Kidney (tissue), 13 donors: ENCODE measurements at regions not wholly inside any gene's neighbourhood (a gene's known extent, or its start where the extent isn't known, plus 50 kb on each side); places are given as distances from the start of the nearest gene placed in this dataset.

Experiments
- DNase-seq, 5 donors: peaks; one replicate each; pipeline ENCODE4 v3.0.0-alpha.2; 2013 to 2020
- FAIRE-seq: peaks from 2 replicates; lab custom pipeline; 2012; peaks lifted over from hg19 to GRCh38; lab: Jason Lieb, UNC
- H3K27ac ChIP-seq, 2 donors: one replicate each; pipeline ENCODE4 v1.7.0; 2013; ENCODE audit warnings: low read depth in 2 of 2, low read length in 2 of 2, inconsistent platforms in 1 of 2
- H3K27me3 ChIP-seq: one replicate; pipeline ENCODE4 v1.7.1; 2013; ENCODE audit warnings: low read length, inconsistent platforms; ENCODE audit not compliant: control insufficient read depth, insufficient read depth
- H3K36me3 ChIP-seq, 3 donors: one replicate each; pipeline versions ENCODE4 v1.7.0 to v1.7.1; 2013; ENCODE audit warnings: low read length in 3 of 3, control low read depth in 1 of 3, inconsistent platforms in 1 of 3; ENCODE audit not compliant: insufficient read depth in 3 of 3, control insufficient read depth in 2 of 3
- H3K4me1 ChIP-seq, 3 donors: one replicate each; pipeline versions ENCODE4 v1.7.0 to v1.7.1; 2013; ENCODE audit warnings: low read length in 3 of 3, inconsistent platforms in 1 of 3, low read depth in 1 of 3; ENCODE audit not compliant: control insufficient read depth in 2 of 3, insufficient read depth in 2 of 3
- H3K4me3 ChIP-seq, 3 donors: one replicate each; pipeline versions ENCODE4 v1.7.0 to v1.8.1; 2013; ENCODE audit warnings: low read length in 3 of 3, control low read depth in 1 of 3, inconsistent platforms in 1 of 3
- H3K9ac ChIP-seq, 3 donors: one replicate each; pipeline versions ENCODE4 v1.7.0 to v1.7.1; 2013; ENCODE audit warnings: low read length in 3 of 3, control low read depth in 1 of 3, inconsistent platforms in 1 of 3
- H3K9me3 ChIP-seq, 3 donors: one replicate each; pipeline versions ENCODE4 v1.7.0 to v1.7.1; 2013; ENCODE audit warnings: low read length in 3 of 3, control low read depth in 1 of 3, inconsistent platforms in 1 of 3; ENCODE audit not compliant: control insufficient read depth in 2 of 3, insufficient read depth in 1 of 3
- intact Hi-C: fragments of 100-400 bp; cut with DNase I; formaldehyde crosslinking; loops from one replicate; pipeline ENCODE4 v1.11.1; 2022
- TF ChIP-seq, protein P1 (sequence below): IDR thresholded peaks from 3 replicates; pipeline ENCODE4 v1.5.1; 2012; ENCODE audit warnings: mild to moderate bottlenecking, moderate library complexity, borderline replicate concordance; ENCODE audit not compliant: insufficient read depth; ENCODE audit errors: extremely low read depth
- donor health status: control.
- donor health status: control.
- donor health status: control.
- donor health status: control.
- donor health status: control.
- donor health status: DM: yes; HTN: yes; CAD: no.
- donor health status: Normal renal cell carcinoma (clear cell type).

DNA sequence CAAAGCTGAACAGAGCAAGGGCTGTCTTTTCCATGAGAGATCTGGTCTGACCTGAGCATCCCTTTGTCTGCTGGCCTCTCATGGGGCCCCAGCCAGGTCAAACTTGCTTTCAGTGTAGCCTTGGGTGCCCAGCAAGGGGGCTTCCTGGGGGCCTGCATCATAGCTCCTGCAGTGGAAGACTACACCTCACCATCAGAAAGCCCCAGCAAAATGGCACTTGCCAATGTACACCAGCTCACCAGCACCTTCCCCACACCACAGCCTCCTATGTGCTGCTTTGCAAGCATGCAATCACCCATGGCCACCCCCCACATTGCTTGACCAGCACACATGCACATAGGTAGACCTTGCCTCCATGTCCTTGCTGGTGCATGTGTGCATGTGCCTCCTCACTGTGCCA, 1478.1 kb downstream of the FSTL5 start:
- Histone ChIP-seq H3K27me3 (no peaks in the 10 kb centered on the region), H3K27ac (no peak overlapping the region), H3K9me3 (peaks cover 0 to 2% (median 0%) of the 10 kb centered on the region in 3 donors), H3K36me3 (no peaks in the 10 kb centered on the region), H3K4me3 (no peak overlapping the region), H3K9ac (no peak overlapping the region), H3K4me1 (no peaks in the 10 kb centered on the region)
- no peak for FAIRE-seq
- intact Hi-C loops: no loop called here
- TF ChIP-seq, protein P1, sequence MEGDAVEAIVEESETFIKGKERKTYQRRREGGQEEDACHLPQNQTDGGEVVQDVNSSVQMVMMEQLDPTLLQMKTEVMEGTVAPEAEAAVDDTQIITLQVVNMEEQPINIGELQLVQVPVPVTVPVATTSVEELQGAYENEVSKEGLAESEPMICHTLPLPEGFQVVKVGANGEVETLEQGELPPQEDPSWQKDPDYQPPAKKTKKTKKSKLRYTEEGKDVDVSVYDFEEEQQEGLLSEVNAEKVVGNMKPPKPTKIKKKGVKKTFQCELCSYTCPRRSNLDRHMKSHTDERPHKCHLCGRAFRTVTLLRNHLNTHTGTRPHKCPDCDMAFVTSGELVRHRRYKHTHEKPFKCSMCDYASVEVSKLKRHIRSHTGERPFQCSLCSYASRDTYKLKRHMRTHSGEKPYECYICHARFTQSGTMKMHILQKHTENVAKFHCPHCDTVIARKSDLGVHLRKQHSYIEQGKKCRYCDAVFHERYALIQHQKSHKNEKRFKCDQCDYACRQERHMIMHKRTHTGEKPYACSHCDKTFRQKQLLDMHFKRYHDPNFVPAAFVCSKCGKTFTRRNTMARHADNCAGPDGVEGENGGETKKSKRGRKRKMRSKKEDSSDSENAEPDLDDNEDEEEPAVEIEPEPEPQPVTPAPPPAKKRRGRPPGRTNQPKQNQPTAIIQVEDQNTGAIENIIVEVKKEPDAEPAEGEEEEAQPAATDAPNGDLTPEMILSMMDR: no peak
- DNase-seq: no peak

DNA sequence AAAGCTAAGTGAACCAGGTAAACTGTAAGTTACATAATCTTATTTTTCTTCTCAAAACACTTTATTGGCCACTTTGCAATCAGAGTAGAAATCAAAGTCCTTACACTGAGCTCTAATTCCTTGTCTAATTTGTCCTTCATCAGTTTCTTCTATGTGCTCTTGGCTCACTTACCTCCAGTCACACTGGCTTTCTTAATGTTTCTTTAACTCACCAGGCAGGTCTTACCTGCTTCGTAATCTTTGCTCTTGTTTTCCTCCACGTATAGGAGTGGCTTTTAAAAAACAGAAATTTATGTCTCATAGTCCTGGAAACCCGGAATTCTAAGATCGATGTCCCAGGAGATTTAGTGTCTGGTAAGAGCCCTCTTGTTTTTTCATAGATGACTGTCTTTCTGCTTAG, 1462.1 kb downstream of the FSTL5 start:
- Histone ChIP-seq H3K27me3 (no peaks in the 10 kb centered on the region), H3K4me3 (no peak overlapping the region), H3K4me1 (no peaks in the 10 kb centered on the region), H3K9ac (no peak overlapping the region), H3K36me3 (no peaks in the 10 kb centered on the region), H3K27ac (no peak overlapping the region), H3K9me3 (no peaks in the 10 kb centered on the region)
- no peak for DNase-seq
- TF ChIP-seq, protein P1: no peak
- no peak for FAIRE-seq
- intact Hi-C loops: no loop called here

DNA sequence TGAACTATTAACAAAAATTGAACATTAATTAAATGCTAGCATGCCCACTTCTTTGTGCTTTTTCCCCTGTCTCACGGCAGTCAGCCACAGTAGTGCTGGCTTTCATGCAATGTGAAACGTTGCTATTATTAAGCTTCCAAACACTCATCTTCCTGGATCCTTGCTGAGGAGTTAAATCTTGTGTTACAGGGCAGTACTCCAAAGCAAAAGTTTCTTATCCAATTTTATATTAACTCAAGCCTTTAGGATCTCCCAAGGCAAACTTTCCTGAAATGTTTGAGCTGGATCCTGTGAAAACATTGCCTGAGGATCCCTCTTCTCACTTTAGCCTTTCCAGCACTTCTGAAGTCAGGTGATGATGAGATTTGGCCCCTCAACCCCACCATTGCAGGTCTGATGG, 1454.8 kb downstream of the FSTL5 start:
- FAIRE-seq: no peak
- Histone ChIP-seq H3K27me3 (no peaks in the 10 kb centered on the region), H3K9me3 (no peaks in the 10 kb centered on the region)

More for the DNA sequence above, 1454.8 kb downstream of the FSTL5 start:
- no peak for DNase-seq
- intact Hi-C loops: no loop called here
- Histone ChIP-seq H3K4me3 (no peak overlapping the region), H3K27ac (no peak overlapping the region), H3K4me1 (no peaks in the 10 kb centered on the region), H3K9ac (no peak overlapping the region), H3K36me3 (no peaks in the 10 kb centered on the region)
- TF ChIP-seq, protein P1: no peak
